HG02852 (cell line): ENCODE measurements at regions not wholly inside any gene's neighbourhood (a gene's known extent, or its start where the extent isn't known, plus 50 kb on each side); places are given as distances from the start of the nearest gene placed in this dataset.
"Not testable (repeated sequence)": the region's sequence is repeated elsewhere in the genome, so short reads cannot be mapped to it uniquely, and the experiment has no call there.

Source experiments
- ATAC-seq: cut with Tn5 transposase; IDR thresholded peaks from one replicate; pipeline ENCODE4 v1.9.1; 2021; ENCODE audit warnings: mild to moderate bottlenecking, moderate library complexity; ENCODE audit not compliant: unreplicated experiment

GRCh38 chr1:55447488-55447887 lies 232.3 kb upstream of the USP24 start:
- no peak for ATAC-seq

- no peak for ATAC-seq
These were observed 231.2 kb upstream of the USP24 start for GRCh38 chr1:55446351-55446750.

- peak; percentile 82 for ATAC-seq
These were observed 230.3 kb upstream of the USP24 start for GRCh38 chr1:55445416-55445815.

GRCh38 chr1:55444667-55445066 lies 229.5 kb upstream of the USP24 start:
- no peak for ATAC-seq

GRCh38 chr1:55443175-55443915 lies 228.2 kb upstream of the USP24 start:
- no peak for ATAC-seq

GRCh38 chr1:55441489-55441888 lies 226.3 kb upstream of the USP24 start:
- ATAC-seq, result no peak

GRCh38 chr1:55437692-55438091 lies 222.5 kb upstream of the USP24 start:
- ATAC-seq, result no peak

- not testable (repeated sequence) for ATAC-seq
These were observed 215.6 kb upstream of the USP24 start for GRCh38 chr1:55430720-55431119.

GRCh38 chr1:55430206-55430605 lies 215.0 kb upstream of the USP24 start:
- not testable (repeated sequence) for ATAC-seq

- no peak for ATAC-seq
These were observed 214.1 kb upstream of the USP24 start for GRCh38 chr1:55428944-55429931.

- ATAC-seq, result no peak
These were observed 213.1 kb upstream of the USP24 start for GRCh38 chr1:55428231-55428630.

GRCh38 chr1:55427606-55428005 lies 212.4 kb upstream of the USP24 start:
- ATAC-seq, result no peak

- ATAC-seq, result no peak
These were observed 211.5 kb upstream of the USP24 start for GRCh38 chr1:55426619-55427018.

GRCh38 chr1:55426156-55426555 lies 211.0 kb upstream of the USP24 start:
- no peak for ATAC-seq

GRCh38 chr1:55425310-55425930 lies 210.3 kb upstream of the USP24 start:
- no peak for ATAC-seq

GRCh38 chr1:55423376-55423775 lies 208.2 kb upstream of the USP24 start:
- ATAC-seq, result no peak

- ATAC-seq, result no peak
These were observed 206.0 kb upstream of the USP24 start for GRCh38 chr1:55420929-55421716.

GRCh38 chr1:55420026-55420425 lies 204.9 kb upstream of the USP24 start:
- ATAC-seq, result no peak

- ATAC-seq, result no peak
These were observed 203.2 kb upstream of the USP24 start for GRCh38 chr1:55418208-55419000.
